ENCODE measurements at regions not wholly inside any gene's neighbourhood (a gene's known extent, or its start where the extent isn't known, plus 50 kb on each side); places are given as distances from the start of the nearest gene placed in this dataset.

DNA sequence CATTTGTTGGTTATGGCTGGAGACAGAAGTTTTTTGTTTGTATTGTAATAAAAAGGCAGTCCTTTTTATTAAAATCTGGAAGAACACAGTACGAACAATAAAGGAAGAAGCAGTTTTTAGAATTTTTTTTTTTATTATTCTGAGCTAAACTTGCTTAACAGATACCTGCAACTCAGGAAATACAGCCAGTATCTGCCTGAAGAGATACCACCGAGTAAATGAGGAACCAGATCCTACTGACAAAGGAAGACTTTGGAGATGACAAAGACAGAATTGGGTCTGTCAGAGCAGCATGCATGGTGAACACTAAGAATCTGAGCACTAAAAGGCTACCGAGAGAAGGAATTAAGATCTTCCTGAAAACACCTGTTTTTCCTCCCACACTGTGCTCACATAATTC lies 1335.9 kb upstream of the SORCS1 start:
- ChIA-PET CTCF (no interaction called here), POLR2A (ENCODE audit: unreplicated experiment) (no interaction called here)
- H4K20me1 ChIP-seq (ENCODE audit: insufficient read depth): no peaks in the 10 kb centered on the region
- H3K27me3 ChIP-seq (ENCODE audit: insufficient read depth, low read depth): no peaks in the 10 kb centered on the region
- H3K27ac ChIP-seq: no peak overlapping the region
- H3F3A ChIP-seq (ENCODE audit: insufficient read depth, low read depth): no peaks in the 10 kb centered on the region
- H3K4me3 ChIP-seq: no peak overlapping the region
- DNase-seq: no peak
- no peaks in the 10 kb centered on the region for H3K9me3 ChIP-seq (ENCODE audit: insufficient read depth, low read depth)
- no peaks in the 10 kb centered on the region for H3K79me2 ChIP-seq (ENCODE audit: low read depth)
- H3K9me2 ChIP-seq (ENCODE audit: insufficient read depth): no peaks in the 10 kb centered on the region
- H3K36me3 ChIP-seq (ENCODE audit: low read depth): no peaks in the 10 kb centered on the region
- no peak overlapping the region for H3K4me2 ChIP-seq
- no peak for TF ChIP-seq EZH2 (IDR thresholded peaks at IDR 0.05; ENCODE audit: low read depth)
- TF ChIP-seq, protein P1, sequence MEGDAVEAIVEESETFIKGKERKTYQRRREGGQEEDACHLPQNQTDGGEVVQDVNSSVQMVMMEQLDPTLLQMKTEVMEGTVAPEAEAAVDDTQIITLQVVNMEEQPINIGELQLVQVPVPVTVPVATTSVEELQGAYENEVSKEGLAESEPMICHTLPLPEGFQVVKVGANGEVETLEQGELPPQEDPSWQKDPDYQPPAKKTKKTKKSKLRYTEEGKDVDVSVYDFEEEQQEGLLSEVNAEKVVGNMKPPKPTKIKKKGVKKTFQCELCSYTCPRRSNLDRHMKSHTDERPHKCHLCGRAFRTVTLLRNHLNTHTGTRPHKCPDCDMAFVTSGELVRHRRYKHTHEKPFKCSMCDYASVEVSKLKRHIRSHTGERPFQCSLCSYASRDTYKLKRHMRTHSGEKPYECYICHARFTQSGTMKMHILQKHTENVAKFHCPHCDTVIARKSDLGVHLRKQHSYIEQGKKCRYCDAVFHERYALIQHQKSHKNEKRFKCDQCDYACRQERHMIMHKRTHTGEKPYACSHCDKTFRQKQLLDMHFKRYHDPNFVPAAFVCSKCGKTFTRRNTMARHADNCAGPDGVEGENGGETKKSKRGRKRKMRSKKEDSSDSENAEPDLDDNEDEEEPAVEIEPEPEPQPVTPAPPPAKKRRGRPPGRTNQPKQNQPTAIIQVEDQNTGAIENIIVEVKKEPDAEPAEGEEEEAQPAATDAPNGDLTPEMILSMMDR (conservative IDR thresholded peaks at IDR 0.05): no peak
- H3K4me1 ChIP-seq (replicated peaks; ENCODE audit: insufficient read depth): no peaks in the 10 kb centered on the region
- no peak overlapping the region for H2AFZ ChIP-seq
- intact Hi-C loops (cut with micrococcal nuclease; ENCODE audit: unreplicated experiment): no loop called here
- BruUV-seq (replicated peaks): no TSS peak

- POLR2A ChIA-PET (ENCODE audit: unreplicated experiment): no interaction called here
- H3K27me3 ChIP-seq (ENCODE audit: insufficient read depth, low read depth): no peaks in the 10 kb centered on the region
Measured at GRCh38 chr10:108496106-108496505, 1331.6 kb upstream of the SORCS1 start.

GRCh38 chr10:108490944-108491343 lies 1326.4 kb upstream of the SORCS1 start:
- CTCF ChIA-PET: no interaction called here
- H2AFZ ChIP-seq: no peak overlapping the region

More at GRCh38 chr10:108496106-108496505, 1331.6 kb upstream of the SORCS1 start:
- intact Hi-C loops (cut with micrococcal nuclease; ENCODE audit: unreplicated experiment): no loop called here
- Histone ChIP-seq H3K36me3 (ENCODE audit: low read depth) (no peaks in the 10 kb centered on the region), H3K79me2 (ENCODE audit: low read depth) (no peaks in the 10 kb centered on the region), H3K9me3 (ENCODE audit: insufficient read depth, low read depth) (no peaks in the 10 kb centered on the region), H3K4me3 (no peak overlapping the region), H3F3A (ENCODE audit: insufficient read depth, low read depth) (no peaks in the 10 kb centered on the region), H3K27ac (no peak overlapping the region), H3K9me2 (ENCODE audit: insufficient read depth) (no peaks in the 10 kb centered on the region), H3K4me1 (replicated peaks; ENCODE audit: insufficient read depth) (no peaks in the 10 kb centered on the region), H2AFZ (no peak overlapping the region), H4K20me1 (ENCODE audit: insufficient read depth) (no peaks in the 10 kb centered on the region), H3K4me2 (no peak overlapping the region)
- no TSS peak for BruUV-seq (replicated peaks)
- no peak for DNase-seq
- no peak for TF ChIP-seq EZH2 (IDR thresholded peaks at IDR 0.05; ENCODE audit: low read depth)
- TF ChIP-seq, protein P1 (conservative IDR thresholded peaks at IDR 0.05): no peak
- CTCF ChIA-PET: no interaction called here

More at GRCh38 chr10:108490944-108491343, 1326.4 kb upstream of the SORCS1 start:
- no peak overlapping the region for H3K4me2 ChIP-seq
- no peaks in the 10 kb centered on the region for H3K79me2 ChIP-seq (ENCODE audit: low read depth)
- no peak for DNase-seq
- no peaks in the 10 kb centered on the region for H3K4me1 ChIP-seq (replicated peaks; ENCODE audit: insufficient read depth)
- no peaks in the 10 kb centered on the region for H3K27me3 ChIP-seq (ENCODE audit: insufficient read depth, low read depth)
- BruUV-seq (replicated peaks): no TSS peak
- H3K4me3 ChIP-seq: no peak overlapping the region
- no peaks in the 10 kb centered on the region for H3K9me2 ChIP-seq (ENCODE audit: insufficient read depth)
- no peaks in the 10 kb centered on the region for H4K20me1 ChIP-seq (ENCODE audit: insufficient read depth)
- POLR2A ChIA-PET (ENCODE audit: unreplicated experiment): no interaction called here
- intact Hi-C loops (cut with micrococcal nuclease; ENCODE audit: unreplicated experiment): no loop called here
- TF ChIP-seq, protein P1 (conservative IDR thresholded peaks at IDR 0.05): no peak
- TF ChIP-seq EZH2 (IDR thresholded peaks at IDR 0.05; ENCODE audit: low read depth): no peak
- no peaks in the 10 kb centered on the region for H3F3A ChIP-seq (ENCODE audit: insufficient read depth, low read depth)
- no peak overlapping the region for H3K27ac ChIP-seq
- H3K36me3 ChIP-seq (ENCODE audit: low read depth): no peaks in the 10 kb centered on the region
- no peaks in the 10 kb centered on the region for H3K9me3 ChIP-seq (ENCODE audit: insufficient read depth, low read depth)

Data from PC-9 (cell line).